Activated naive CD4-positive, alpha-beta T cell treated with anti-CD3 and anti-CD28 coated beads for 36 hours (primary cell): ENCODE measurements at regions not wholly inside any gene's neighbourhood (a gene's known extent, or its start where the extent isn't known, plus 50 kb on each side); places are given as distances from the start of the nearest gene placed in this dataset.

ENCODE experiments used
- CTCF ChIA-PET: fragments of 350-600 bp; sonication (Branson Sonifier 250); formaldehyde crosslinking; loops from one replicate; lab custom pipeline; 2021; ENCODE audit warnings: antibody characterized with exemption; lab: Charles Lee
- DNase-seq: peaks from one replicate; pipeline ENCODE4 v3.0.0-alpha.2; 2020
- H3K27ac Mint-ChIP-seq: one replicate; pipeline ENCODE4 v1.8.0; 2021; ENCODE audit warnings: mild to moderate bottlenecking, mixed read lengths
- H3K27me3 Mint-ChIP-seq: one replicate; pipeline ENCODE4 v1.8.0; 2021; ENCODE audit warnings: low read depth, mixed read lengths
- H3K36me3 Mint-ChIP-seq: one replicate; pipeline ENCODE4 v1.8.0; 2021; ENCODE audit warnings: low read depth, mixed read lengths
- H3K4me1 Mint-ChIP-seq: one replicate; pipeline ENCODE4 v1.8.0; 2021; ENCODE audit warnings: low read depth, mixed read lengths
- H3K4me3 Mint-ChIP-seq: one replicate; pipeline ENCODE4 v1.8.0; 2021; ENCODE audit warnings: mild to moderate bottlenecking, moderate library complexity, mixed read lengths
- H3K9me3 Mint-ChIP-seq: one replicate; pipeline ENCODE4 v1.8.0; 2021; ENCODE audit warnings: mixed read lengths
- intact Hi-C: fragments of 100-400 bp; cut with micrococcal nuclease; formaldehyde crosslinking; loops from one replicate; pipeline ENCODE4 v1.15.1; 2023

GRCh38 chr13:73722120-73722519 is 412.1 kb downstream of the KLF12 start:
- Mint-ChIP-seq H3K27me3 (no peaks in the 10 kb centered on the region), H3K4me3 (no peak overlapping the region), H3K36me3 (peaks cover 10% of the 10 kb centered on the region), H3K9me3 (no peaks in the 10 kb centered on the region), H3K27ac (no peak overlapping the region), H3K4me1 (peaks cover 38% of the 10 kb centered on the region)
- DNase-seq, result peak; percentile 35
- intact Hi-C loops, result loop anchor here (1.0 to 2.0 kb wide), 4 partner anchors 19 to 1497 kb away; no protein-coding TSS in a partner anchor
- CTCF ChIA-PET, result interaction anchor here (1.1 to 1.7 kb wide), 2 partner anchors 9 to 564 kb away, joined by 4 to 7 read pairs; no protein-coding TSS in a partner anchor

DNA sequence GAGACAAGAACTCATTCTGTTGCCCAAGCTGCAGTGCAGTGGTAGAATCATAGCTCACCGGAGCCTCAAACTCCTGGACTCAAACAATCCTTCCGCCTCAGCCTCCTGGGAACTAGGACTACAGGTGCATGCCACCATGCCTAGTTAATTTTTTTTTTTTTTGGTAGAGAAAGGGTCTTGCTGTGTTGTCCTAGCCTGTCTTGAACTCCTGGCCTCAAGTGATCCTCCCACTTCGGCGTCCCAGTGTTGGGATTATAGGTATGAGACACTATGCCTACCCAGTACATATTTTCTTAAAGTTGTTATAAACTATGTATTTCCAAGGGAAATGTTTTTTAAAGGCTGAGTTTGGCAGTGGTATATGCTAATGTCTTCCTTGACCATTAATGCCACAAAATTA is 412.6 kb downstream of the KLF12 start:
- H3K4me1 Mint-ChIP-seq, result peaks cover 42% of the 10 kb centered on the region
- intact Hi-C loops, result no loop called here
- H3K36me3 Mint-ChIP-seq, result peaks cover 10% of the 10 kb centered on the region
- H3K4me3 Mint-ChIP-seq, result no peak overlapping the region
- no peak overlapping the region for H3K27ac Mint-ChIP-seq
- DNase-seq, result no peak
- CTCF ChIA-PET, result interaction anchor here (0.6 to 1.1 kb wide), 2 partner anchors 14 to 52 kb away, joined by 3 read pairs; no protein-coding TSS in a partner anchor
- H3K9me3 Mint-ChIP-seq, result no peaks in the 10 kb centered on the region
- no peaks in the 10 kb centered on the region for H3K27me3 Mint-ChIP-seq

GRCh38 chr13:73720216-73720840 is 413.9 kb downstream of the KLF12 start:
- no peak overlapping the region for H3K27ac Mint-ChIP-seq
- no peaks in the 10 kb centered on the region for H3K27me3 Mint-ChIP-seq
- CTCF ChIA-PET, result interaction anchor here (0.5 to 1.2 kb wide), 6 partner anchors 13 to 278 kb away, joined by 3 read pairs; no protein-coding TSS in a partner anchor
- intact Hi-C loops, result no loop called here
- DNase-seq, result no peak
- H3K4me1 Mint-ChIP-seq, result peaks cover 55% of the 10 kb centered on the region
- no peak overlapping the region for H3K4me3 Mint-ChIP-seq
- no peaks in the 10 kb centered on the region for H3K9me3 Mint-ChIP-seq
- peaks cover 12% of the 10 kb centered on the region for H3K36me3 Mint-ChIP-seq

DNA sequence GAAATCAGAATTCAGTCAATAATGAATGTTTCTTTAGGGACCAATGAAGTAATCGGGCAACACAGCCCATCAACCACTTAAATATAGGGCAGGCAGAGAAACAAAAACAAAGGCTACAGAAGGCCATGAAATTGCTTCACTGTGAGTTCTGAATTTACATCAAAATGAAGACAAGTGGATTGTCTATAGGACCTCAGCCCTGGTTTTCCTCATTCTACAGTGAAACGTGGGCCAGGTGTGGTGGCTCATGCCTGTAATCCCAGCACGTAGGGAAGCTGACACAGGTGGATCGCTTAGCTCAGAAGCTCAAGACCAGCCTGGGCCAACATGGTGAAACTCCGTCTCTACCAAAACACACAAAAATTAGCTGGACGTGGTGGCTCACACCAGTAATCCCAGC is 416.0 kb downstream of the KLF12 start:
- Mint-ChIP-seq H3K27ac (no peak overlapping the region), H3K36me3 (peaks cover 19% of the 10 kb centered on the region), H3K27me3 (no peaks in the 10 kb centered on the region), H3K9me3 (no peaks in the 10 kb centered on the region), H3K4me3 (no peak overlapping the region), H3K4me1 (peaks cover 71% of the 10 kb centered on the region)
- DNase-seq, result no peak
- CTCF ChIA-PET, result interaction anchor here (1.0 to 2.7 kb wide), 2 partner anchors 43 to 49 kb away, joined by 4 to 8 read pairs; no protein-coding TSS in a partner anchor
- intact Hi-C loops, result loop anchor here (5.0 to 10.0 kb wide), 5 partner anchors 204 to 1609 kb away; partner anchors contain the start of genes DIS3 and PIBF1

DNA sequence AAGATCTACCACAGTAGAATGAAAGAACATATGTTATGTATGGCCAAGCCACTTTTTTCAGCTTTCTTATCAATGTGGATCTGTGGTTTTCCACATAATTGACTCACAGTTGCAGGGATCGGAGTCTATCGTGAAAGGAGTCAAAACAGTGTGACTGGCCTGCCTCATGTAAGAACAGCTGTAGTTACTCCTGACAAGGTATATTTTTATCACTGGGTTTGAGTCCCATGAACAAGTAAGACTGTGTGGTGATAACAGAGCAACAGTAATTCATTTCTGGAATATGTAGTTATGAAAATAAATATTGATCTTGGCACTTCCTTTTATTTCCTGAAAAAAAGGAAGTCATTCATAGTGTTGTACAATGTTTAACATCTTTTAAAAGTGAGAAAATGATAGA is 416.6 kb downstream of the KLF12 start:
- H3K4me3 Mint-ChIP-seq, result no peak overlapping the region
- no peaks in the 10 kb centered on the region for H3K9me3 Mint-ChIP-seq
- peak; percentile 22 for DNase-seq
- peaks cover 70% of the 10 kb centered on the region for H3K4me1 Mint-ChIP-seq
- H3K36me3 Mint-ChIP-seq, result peaks cover 22% of the 10 kb centered on the region
- intact Hi-C loops, result loop anchor here (5.0 to 10.0 kb wide), 5 partner anchors 205 to 1610 kb away; partner anchors contain the start of genes DIS3 and PIBF1
- H3K27ac Mint-ChIP-seq, result no peak overlapping the region
- CTCF ChIA-PET, result interaction anchor here (1.3 to 2.7 kb wide), 2 partner anchors 13 to 50 kb away, joined by 3 to 8 read pairs; no protein-coding TSS in a partner anchor
- no peaks in the 10 kb centered on the region for H3K27me3 Mint-ChIP-seq

- Mint-ChIP-seq H3K4me1 (peaks cover 57% of the 10 kb centered on the region), H3K36me3 (peaks cover 22% of the 10 kb centered on the region), H3K27ac (peak overlapping the region; percentile 68), H3K4me3 (peak overlapping the region; percentile 68), H3K27me3 (no peaks in the 10 kb centered on the region), H3K9me3 (no peaks in the 10 kb centered on the region)
- DNase-seq, result no peak
- CTCF ChIA-PET, result interaction anchor here (1.2 to 2.7 kb wide), 2 partner anchors 9 to 52 kb away, joined by 3 to 8 read pairs; no protein-coding TSS in a partner anchor
- intact Hi-C loops, result loop anchor here (1.0 to 10.0 kb wide), 10 partner anchors 14 to 1611 kb away; partner anchors contain the start of genes DIS3 and PIBF1
Observed at GRCh38 chr13:73715911-73716510, 418.2 kb downstream of the KLF12 start.

DNA sequence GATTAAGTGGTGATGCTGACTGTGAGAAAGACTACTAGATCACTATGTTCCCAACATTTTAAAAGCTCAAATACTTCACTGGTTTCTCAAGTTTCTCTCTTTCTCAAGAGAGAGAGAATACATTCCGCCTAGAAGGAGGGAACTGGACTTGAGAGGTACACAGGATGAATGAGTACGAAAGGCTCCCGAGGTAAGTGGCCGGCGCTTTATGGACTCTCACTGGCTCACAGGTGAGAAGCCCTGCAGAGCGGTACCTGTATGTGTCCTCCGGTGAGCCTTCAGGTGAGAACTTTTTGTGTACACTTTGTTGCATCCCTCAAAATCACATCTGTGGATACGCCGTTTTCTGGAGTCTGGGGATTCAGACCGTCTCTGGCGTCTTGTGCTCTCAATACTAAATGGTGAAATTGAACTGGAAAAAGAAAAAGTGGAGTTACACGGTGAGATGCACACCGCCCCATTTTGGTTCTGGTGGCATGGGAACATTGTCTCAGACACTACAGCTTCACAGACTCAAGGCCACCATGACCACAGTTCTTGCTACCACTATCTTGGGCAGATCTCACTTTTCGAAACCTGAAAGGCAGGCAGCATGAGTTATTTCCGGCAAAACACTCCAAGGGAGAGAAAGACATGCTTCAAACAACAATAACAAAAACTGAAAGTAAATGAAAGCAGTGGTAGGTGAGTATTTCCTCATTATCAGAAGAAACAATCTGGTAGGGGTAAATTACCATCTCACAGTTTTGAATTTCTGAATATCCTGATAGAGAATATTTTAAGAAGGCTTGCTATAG is 418.9 kb downstream of the KLF12 start:
- peaks cover 53% of the 10 kb centered on the region for H3K4me1 Mint-ChIP-seq
- CTCF ChIA-PET, result interaction anchor here (0.6 to 1.2 kb wide), 3 partner anchors 8 to 25 kb away, joined by 3 read pairs; no protein-coding TSS in a partner anchor
- no peaks in the 10 kb centered on the region for H3K27me3 Mint-ChIP-seq
- peaks cover 26% of the 10 kb centered on the region for H3K36me3 Mint-ChIP-seq
- H3K9me3 Mint-ChIP-seq, result no peaks in the 10 kb centered on the region
- peak overlapping the region; percentile 68 for H3K4me3 Mint-ChIP-seq
- intact Hi-C loops, result loop anchor here (1.0 to 10.0 kb wide), 8 partner anchors 13 to 1612 kb away; partner anchors contain the start of genes DIS3 and PIBF1
- DNase-seq, result peak; percentile 76
- H3K27ac Mint-ChIP-seq, result peak overlapping the region; percentile 68

DNA sequence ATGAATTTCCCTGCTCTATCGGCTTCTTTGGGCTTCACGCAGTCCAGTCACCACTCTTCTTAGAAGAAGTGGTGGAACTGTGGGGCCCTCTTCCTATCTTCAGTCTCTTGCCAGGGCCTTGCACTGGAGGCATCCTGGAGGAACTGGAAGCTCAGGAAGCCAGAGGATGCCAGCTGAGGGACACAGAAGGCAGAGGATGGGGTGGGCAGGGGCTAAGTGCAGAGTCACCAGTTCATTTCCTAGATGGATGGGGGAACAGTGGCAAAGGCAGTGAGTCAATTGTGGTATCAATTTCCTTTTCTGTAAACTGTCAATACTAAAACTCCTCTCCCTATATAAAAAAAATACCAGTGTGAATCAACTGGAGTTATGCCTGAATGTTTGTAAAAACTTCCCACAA is 419.7 kb downstream of the KLF12 start:
- Mint-ChIP-seq H3K4me3 (no peak overlapping the region), H3K27me3 (no peaks in the 10 kb centered on the region), H3K36me3 (peaks cover 25% of the 10 kb centered on the region), H3K27ac (peak overlapping the region; percentile 55), H3K9me3 (no peaks in the 10 kb centered on the region), H3K4me1 (peaks cover 52% of the 10 kb centered on the region)
- CTCF ChIA-PET, result interaction anchor here (0.6 to 0.7 kb wide), 2 partner anchors 10 to 655 kb away, joined by 3 read pairs; partner anchors contain the start of gene KLF5
- intact Hi-C loops, result loop anchor here (2.0 to 10.0 kb wide), 2 partner anchors 572 to 930 kb away; partner anchors contain the start of genes DIS3 and PIBF1
- DNase-seq, result peak; percentile 37

DNA sequence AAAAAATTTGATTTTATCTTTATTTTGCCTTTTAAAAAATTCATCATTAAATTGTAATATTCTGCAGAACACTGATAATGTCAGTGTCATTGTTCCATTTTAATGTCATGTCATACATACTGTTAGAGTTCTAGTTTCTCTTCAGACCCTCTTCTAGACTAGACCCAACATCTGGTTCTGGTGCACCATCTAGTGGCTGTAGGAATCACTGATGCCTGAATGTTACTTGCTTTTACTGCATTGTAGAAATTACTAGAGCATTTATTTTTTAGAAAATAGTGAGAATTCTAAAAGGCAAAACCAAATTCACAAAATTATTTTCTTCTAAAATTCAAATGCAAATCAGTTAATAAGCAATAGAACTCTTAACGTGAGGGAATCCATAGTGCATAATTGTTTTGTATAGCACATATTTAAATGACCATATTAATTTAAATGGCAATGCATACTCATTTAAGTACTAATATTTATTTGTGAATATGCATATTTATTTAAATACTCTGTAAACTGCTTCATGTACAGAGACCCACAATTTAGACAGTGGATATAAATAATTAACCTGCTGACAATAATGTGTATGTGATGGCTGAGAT is 425.7 kb downstream of the KLF12 start:
- H3K27ac Mint-ChIP-seq, result no peak overlapping the region
- intact Hi-C loops, result loop anchor here (1.0 to 5.0 kb wide), 7 partner anchors 421 to 1065 kb away; partner anchors contain the start of genes BORA, KLF5 and MZT1
- no peak overlapping the region for H3K4me3 Mint-ChIP-seq
- no peaks in the 10 kb centered on the region for H3K27me3 Mint-ChIP-seq
- no peaks in the 10 kb centered on the region for H3K9me3 Mint-ChIP-seq
- CTCF ChIA-PET, result no interaction called here
- peak; percentile 73 for DNase-seq
- peaks cover 15% of the 10 kb centered on the region for H3K4me1 Mint-ChIP-seq
- peaks cover 15% of the 10 kb centered on the region for H3K36me3 Mint-ChIP-seq

DNA sequence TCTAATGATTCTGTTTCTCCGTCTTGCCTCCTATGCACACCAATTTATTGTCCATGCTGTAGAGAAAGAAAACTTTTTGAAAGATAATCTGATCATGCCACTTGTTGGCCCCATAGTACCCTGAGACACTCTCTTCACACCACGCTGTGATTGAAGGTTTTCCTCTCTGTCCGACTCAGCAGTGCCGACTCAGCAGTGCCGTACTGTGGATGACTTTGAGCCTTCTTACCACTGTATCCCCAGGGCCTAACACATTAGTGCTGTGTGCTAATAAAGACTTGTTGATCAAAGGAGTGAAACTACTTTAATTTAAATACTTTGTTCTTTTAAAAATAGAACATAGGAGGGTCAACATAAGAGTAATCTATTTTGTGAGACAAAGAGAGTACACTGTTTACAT is 429.6 kb downstream of the KLF12 start:
- intact Hi-C loops, result no loop called here
- Mint-ChIP-seq H3K4me3 (no peak overlapping the region), H3K36me3 (peaks cover 8% of the 10 kb centered on the region), H3K27me3 (no peaks in the 10 kb centered on the region), H3K27ac (no peak overlapping the region), H3K9me3 (no peaks in the 10 kb centered on the region), H3K4me1 (peaks cover 28% of the 10 kb centered on the region)
- peak; percentile 14 for DNase-seq
- CTCF ChIA-PET, result no interaction called here

DNA sequence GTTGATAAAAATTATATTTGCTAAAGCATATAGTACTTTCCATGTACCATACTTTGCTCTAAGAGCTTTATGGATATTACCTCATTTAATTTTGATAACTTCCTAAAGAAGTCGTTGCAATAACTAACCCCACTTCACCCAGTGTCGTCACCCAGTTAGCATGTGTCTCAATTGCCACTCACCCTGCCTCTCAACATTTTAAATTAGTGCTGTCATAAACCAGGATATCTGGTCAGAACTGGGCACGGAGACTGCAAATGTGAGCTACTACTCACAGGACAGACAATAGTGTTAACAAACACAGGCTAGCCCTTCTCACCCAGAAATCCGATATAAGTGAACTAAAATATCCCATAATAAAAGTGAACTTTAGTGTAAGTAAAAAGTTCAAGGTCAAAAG is 430.6 kb downstream of the KLF12 start:
- Mint-ChIP-seq H3K4me3 (no peak overlapping the region), H3K36me3 (peaks cover 8% of the 10 kb centered on the region), H3K27me3 (no peaks in the 10 kb centered on the region), H3K27ac (no peak overlapping the region), H3K9me3 (no peaks in the 10 kb centered on the region), H3K4me1 (peaks cover 35% of the 10 kb centered on the region)
- no peak for DNase-seq
- CTCF ChIA-PET, result no interaction called here
- intact Hi-C loops, result loop anchor here (2.0 kb wide), 2 partner anchors 183 to 283 kb away; no protein-coding TSS in a partner anchor
